GM12875 (cell line): ENCODE measurements at regions not wholly inside any gene's neighbourhood (a gene's known extent, or its start where the extent isn't known, plus 50 kb on each side); places are given as distances from the start of the nearest gene placed in this dataset.

Experiments
- H3K4me3 ChIP-seq: one replicate; pipeline ENCODE4 v1.5.1; 2011; ENCODE audit warnings: low read depth, low read length, control low read depth
- TF ChIP-seq, protein P1 (sequence below): IDR thresholded peaks from 2 replicates; pipeline ENCODE4 v1.5.1; 2011; ENCODE audit warnings: low read depth, mild to moderate bottlenecking, control low read depth, inconsistent platforms, low read length, moderate library complexity, borderline replicate concordance; ENCODE audit not compliant: insufficient read depth

- no peak overlapping the region for H3K4me3 ChIP-seq
- TF ChIP-seq, protein P1, sequence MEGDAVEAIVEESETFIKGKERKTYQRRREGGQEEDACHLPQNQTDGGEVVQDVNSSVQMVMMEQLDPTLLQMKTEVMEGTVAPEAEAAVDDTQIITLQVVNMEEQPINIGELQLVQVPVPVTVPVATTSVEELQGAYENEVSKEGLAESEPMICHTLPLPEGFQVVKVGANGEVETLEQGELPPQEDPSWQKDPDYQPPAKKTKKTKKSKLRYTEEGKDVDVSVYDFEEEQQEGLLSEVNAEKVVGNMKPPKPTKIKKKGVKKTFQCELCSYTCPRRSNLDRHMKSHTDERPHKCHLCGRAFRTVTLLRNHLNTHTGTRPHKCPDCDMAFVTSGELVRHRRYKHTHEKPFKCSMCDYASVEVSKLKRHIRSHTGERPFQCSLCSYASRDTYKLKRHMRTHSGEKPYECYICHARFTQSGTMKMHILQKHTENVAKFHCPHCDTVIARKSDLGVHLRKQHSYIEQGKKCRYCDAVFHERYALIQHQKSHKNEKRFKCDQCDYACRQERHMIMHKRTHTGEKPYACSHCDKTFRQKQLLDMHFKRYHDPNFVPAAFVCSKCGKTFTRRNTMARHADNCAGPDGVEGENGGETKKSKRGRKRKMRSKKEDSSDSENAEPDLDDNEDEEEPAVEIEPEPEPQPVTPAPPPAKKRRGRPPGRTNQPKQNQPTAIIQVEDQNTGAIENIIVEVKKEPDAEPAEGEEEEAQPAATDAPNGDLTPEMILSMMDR: no peak
Observed at GRCh38 chr1:181160322-181160721, 71.8 kb downstream of the IER5 start.

DNA sequence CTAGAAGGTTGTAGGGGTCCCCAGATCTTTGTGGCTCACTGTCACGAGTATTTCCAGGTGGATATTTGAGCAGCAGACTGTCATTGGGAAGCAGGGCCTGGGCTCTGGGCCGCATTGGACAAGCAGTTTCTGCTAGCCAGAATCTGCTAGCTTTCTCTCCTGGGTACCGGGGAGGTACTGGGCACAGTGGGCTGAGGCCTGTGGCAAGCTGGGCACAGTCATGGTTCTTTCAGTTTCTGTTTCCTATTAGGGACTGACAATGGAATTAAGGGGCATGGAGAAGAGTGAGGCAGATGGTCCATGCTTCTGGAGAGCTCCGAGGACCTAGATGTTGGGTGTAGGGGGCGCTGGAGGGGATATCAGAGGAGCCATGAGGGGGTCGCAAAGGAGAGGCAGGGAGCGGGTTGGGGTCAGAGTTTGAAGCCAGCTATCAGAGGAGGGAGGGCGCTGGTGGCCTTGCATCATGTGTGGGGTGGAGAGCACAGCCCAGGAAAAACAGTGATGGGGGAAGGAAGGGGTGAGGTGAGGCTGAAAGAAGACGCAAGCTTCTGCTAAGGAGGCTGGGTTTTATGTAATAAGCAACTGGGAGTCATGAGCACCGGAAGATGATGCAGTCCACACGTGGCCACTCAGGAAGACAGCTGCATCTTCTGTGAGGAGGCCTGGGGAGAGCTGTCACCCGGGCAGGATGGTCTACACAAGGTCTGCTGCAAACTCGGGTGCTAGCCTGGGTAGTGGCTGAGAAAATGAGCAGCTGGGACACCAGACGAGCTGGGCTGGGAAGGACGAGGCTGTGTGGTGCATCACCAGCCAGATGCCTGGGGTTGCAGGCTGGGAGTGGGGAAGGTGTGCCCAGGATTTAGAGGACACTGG is 72.7 kb downstream of the IER5 start:
- no peak overlapping the region for H3K4me3 ChIP-seq
- TF ChIP-seq, protein P1: no peak

GRCh38 chr1:181163662-181164061 is 75.2 kb downstream of the IER5 start:
- TF ChIP-seq, protein P1: no peak
- no peak overlapping the region for H3K4me3 ChIP-seq

DNA sequence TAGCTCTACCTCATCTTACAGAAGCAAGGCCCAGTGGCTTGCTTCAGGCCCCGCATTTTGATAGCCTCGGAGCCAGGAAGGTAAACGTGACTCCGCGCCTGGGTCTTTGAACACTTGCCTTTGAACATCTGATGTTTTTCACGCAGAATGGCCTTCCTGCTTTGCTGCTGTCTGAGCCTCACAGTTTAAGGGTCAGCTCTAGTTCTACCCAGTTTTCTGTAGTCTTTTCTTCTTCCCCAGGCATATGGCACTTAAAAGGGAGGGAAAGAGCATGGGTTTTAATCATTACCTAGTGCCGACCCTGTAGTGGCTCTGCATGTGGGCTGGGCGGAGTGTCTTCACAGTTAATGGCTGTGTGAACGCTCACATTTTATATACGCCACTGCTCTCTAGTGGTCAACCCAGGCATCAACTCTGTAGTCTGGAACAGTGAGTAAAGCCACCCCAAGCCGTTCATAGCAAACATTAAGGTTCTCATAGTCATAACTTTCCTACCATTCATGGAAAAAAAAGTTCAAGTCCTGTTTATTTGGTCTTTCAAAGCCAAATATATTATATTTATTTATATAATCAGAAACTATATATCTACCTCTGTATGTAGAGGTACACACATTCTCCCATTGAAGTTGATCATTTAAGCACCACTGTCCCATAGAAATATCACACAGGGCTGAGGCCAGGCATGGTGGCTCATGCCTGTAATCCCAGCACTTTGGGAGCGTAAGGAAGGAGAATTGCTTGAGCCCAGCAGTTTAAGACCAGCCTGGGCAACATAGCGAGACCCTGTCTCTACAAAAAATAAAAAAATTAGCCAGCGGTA is 78.1 kb downstream of the IER5 start:
- H3K4me3 ChIP-seq: no peak overlapping the region
- TF ChIP-seq, protein P1: peak; percentile 82

GRCh38 chr1:181169281-181169865 is 80.9 kb downstream of the IER5 start:
- H3K4me3 ChIP-seq: no peak overlapping the region
- TF ChIP-seq, protein P1: no peak

GRCh38 chr1:181170194-181170593 is 81.7 kb downstream of the IER5 start:
- H3K4me3 ChIP-seq: no peak overlapping the region
- TF ChIP-seq, protein P1: no peak

- TF ChIP-seq, protein P1: no peak
- no peak overlapping the region for H3K4me3 ChIP-seq
Observed at GRCh38 chr1:181172082-181172481, 83.6 kb downstream of the IER5 start.
